ENCODE measurements at regions not wholly inside any gene's neighbourhood (a gene's known extent, or its start where the extent isn't known, plus 50 kb on each side); places are given as distances from the start of the nearest gene placed in this dataset.

DNA sequence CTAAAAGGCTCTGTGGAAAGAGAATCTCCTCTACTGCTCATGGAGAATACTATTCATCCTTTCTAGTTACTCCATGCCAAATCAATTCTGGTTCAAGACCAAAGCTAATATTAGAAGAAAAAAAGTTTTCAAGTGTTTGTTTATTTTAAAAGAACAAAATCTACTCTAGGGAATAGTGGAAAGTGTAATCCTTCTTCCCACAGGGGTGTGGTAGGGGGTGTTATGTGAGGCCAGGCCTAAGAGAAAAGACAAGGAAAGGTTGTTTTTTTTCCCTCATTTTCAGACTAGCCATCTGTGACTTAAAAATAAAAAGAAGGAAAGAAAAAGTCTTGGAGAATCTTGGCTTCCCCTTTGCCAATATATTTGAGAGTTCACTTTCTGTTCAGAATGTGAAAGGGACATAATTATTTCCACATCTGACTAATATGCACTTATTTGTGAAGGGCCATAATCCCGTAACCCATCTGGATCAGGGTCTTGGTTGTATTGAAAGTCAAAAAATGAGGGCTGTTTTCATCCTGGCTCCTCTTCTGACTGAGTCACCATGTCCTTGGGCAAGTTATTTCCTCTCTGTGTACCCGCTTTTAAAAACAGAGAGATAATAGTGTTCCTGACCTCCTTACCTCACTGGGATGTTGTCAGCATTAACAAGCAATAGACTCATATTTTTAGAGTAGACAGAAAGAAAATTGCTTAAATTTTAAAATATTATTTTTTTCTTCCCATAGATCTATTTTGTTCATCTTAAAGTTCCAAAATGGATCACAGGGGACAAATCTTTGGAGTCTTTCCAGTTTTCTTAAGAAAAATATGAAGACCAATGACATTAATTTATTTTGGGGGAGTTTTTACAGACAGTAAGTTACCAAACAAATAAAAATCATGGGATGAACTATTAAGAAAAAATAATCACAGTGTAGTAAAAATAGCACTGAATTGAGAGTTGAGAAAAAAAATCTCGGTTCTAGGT lies 233.7 kb downstream of the IBTK start:
- DNase-seq: no peak

DNA sequence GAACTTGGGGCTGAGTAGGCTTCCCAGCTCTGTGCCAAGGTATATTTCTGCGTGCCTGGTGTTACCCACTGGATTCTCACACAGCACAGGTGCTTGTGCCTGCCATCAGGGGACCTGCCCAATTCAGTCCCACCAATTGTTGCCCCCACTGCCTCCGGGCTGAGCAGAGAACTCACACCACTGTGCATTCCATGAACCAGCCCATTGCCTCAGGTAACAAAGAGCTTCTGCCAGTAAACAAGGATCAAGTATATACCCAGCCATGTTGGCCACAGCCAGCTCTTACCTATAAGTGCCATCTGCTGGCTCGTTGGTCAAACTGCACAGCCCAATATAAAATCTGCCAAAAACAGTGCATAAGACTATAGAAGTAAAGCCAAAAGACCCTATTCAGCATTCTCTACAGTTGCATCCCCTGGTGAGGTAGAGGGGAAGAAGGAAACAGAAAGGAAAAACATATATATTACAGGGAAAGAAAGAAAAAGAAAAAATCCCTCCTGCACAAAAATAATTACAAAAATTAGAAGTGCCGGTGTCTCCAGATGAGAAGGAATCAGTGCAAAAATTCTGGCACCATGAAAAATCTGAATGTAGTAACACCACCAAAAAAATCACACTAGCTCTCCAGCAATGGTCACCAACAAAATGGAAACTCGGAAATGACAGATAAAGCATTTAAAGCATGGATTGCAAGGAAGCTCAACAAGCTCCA lies 241.4 kb downstream of the IBTK start:
- no peak for DNase-seq

DNA sequence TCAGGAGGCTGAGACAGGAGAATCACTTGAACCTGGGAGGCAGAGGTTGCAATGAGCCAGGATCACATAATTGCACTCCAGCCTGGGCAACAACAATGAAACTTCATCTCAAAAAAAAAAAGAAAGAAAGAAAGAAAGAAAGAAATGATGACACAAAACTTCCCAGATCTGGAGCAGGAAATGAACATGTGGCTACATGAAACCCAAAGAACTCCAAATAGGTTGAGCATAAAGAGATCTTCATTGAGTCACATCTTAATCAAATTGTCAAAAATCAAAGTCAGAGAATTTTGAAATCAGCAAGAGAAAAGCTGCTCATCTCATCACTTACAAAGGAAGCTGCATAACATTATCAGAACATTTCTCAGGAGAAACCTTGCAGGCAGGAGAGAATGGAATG lies 247.0 kb downstream of the IBTK start:
- DNase-seq: no peak

DNA sequence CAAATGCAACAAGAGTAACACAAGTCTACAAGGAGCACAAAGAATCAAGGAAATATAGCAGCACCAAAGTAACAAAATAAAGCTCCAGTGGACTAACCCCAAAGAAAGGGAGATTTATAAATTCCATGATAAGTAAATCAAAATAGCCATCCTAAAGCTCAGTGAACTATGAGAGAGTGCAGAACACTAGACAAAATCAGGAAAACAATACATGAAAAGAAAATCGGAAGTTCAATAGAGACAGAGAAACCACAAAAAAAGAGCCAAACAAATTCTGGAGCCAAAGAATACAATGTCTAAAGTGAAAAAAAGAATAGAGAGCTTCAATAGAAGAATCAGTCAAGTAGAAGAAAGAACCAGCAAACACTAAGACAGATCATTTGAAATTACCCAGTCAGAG lies 247.3 kb upstream of the TENT5A start:
- no peak for DNase-seq

DNA sequence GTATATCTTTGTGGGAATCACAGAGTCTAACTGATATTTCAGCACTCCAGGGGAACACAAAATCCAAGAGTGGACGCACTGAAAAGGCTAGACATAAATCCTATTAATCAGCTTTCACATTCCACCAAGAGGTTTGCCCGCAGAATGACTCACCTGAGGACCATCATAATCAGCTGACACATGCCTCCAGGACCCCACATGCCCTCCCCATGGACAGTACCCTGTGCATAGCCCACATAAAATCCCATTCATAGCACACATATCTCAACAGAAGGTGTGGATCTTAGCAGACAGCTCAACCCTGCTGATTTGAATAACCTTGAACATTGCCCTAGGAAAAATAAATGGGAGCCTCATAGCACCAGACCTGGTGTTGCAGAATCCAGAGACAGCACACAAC lies 246.8 kb upstream of the TENT5A start:
- DNase-seq: no peak

DNA sequence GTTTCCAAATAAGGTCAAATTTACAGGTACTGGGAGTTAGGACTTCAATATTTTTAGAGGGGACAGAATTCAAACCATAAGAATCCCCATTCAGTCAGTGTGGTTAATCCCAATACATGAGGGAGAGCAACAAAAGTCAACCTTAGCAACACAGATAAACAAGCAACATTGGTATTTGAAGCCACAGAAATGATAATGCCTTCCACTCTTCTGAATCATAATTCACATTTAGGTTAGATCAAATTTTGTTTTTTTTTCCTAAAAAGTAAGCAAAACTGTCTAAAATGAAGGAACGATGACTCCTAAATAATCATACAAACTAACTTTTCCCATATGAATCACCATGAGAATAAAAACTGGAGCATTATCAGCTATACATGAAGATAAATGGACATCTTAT lies 246.0 kb upstream of the TENT5A start:
- no peak for DNase-seq

DNA sequence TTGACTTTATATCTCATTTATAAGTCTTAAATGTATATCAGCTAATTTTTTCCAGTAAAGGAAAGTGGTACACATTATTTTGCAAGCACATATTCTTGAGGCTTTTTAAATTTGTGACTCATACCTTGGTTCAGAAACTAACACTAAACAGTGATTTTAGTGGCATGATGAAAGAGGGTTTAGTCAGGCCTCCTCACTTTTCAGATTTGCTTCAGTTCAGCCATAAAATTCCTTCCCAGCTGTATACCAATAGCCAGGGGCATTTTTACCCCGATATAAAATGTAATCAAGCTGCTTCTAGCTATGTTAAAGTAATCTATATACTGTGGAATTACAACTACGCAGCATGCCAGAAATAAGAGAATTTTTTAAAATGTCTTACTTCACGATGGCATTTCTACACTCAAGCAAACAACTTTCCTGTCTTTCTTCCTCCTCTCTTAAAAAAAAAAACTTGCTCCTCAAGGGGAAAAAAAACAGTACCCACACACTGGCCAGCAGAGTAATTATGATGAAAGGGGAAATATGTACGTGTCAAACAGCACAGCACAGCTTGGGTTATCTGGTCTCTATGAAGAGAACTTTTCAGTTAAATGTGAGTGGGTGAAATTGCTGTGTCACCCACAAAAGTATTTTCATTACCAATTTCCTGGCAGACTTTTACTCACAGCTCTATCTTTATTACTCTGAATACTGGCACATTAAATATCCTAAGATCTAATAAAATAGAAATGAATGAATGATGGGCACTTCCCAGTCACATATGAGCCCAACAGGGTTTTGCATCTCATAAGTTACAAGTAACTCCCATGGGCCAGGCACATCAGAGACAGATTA lies 244.8 kb upstream of the TENT5A start:
- no peak for DNase-seq

DNA sequence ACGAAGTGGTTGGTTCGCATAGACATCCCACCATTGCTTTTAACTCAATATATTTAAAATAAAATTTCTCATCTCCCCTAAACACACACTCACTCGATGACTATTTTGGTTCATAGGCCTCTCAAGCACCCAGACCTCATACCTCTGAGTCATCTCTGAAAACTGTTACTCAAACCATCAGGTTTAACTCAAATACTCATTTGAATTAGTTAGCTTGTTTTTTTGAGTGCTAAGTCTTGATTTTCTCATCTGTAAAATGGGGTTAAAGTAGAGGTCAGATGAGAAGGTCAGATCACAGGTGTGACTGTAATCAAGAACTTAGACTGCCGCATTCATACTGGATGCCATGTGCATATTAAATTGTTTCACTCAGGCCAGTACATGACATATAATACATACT lies 243.9 kb upstream of the TENT5A start:
- no peak for DNase-seq

DNA sequence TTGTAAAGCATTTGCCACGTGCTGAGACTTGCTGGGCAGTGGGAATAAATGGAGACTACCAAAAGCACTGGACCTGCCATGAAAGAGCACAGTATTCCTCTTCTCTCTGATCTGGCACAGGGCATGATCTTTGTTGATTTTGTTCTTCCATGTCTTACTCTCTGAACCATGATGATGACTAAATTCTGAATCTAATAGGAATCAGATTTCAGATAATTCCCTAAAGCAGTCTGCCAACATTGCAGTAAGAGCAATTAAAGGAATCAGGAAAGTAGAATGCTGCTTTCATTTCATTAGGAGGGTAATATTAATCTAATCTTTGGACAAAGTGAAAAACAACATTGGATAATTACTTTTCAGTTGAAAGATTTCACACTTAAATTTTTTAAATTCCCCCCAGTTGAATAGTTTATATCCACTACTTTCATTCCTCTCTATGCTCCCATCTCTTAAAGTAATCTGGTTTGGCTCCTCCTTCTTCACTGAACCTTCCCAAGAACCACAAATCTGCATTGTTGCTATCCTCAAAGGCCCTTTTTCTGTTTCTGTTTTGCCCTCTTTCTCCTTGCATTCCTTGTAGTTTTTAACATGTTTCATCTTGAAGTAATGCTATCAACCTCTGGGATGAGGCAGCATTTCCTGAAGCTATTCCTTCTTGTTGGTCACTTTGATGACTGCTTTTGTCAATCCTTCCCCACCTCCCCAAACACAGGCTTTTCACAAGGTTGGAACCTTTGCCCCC lies 243.2 kb upstream of the TENT5A start:
- no peak for DNase-seq

DNA sequence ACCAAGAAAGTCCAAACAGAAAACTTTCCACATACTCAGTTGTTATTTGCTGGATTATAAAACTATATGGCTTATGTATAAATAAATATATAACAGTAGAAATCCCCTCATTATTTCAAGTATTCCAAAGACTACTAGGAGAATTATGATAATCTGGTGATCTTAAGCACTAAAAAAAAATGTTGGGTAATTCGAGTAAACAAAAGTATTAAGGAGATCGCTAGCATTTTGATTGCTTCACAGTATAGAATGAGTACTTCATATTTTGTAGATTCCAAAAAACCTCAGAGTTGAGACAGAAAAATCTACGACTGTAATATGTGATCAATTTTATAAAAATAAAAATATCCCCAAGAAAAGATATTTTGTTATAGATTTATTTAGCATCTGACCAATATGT lies 236.4 kb upstream of the TENT5A start:
- DNase-seq: no peak

DNA sequence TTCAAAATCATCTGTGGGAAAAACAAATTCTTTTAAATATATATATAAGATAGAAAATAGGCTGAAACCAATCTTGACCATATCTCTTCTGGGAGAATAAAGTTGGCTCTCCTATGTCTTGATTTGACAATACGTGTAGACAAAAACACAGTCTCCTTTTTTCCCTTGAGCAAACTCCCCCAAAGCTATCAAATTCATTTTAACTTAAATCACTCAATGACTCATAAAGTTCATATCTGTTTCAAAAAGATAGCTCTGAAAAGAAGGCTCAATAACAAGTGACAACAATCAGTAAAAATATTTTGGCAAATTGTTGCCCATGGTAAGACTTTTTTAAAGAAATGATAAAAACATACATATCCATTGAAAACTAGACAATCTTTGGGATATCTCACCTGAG lies 236.0 kb upstream of the TENT5A start:
- no peak for DNase-seq

DNA sequence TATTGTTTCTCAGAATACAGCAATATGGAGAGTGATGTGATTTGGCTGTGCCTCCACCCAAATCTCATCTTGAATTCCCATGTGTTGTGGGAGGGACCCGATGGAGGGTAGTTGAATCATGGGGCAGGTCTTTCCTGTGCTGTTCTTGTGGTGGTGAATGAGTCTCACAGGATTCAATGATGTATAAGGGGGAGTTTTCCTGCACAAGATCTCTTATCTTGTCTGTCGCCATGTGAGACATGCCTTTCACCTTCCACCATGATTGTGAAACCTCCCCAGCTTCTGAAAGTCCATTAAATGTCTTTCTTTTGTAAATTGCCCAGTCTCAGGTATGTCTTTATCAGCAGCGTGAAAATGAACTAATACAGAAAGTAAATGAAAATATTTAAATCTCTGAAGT lies 234.8 kb upstream of the TENT5A start:
- DNase-seq: no peak

DNA sequence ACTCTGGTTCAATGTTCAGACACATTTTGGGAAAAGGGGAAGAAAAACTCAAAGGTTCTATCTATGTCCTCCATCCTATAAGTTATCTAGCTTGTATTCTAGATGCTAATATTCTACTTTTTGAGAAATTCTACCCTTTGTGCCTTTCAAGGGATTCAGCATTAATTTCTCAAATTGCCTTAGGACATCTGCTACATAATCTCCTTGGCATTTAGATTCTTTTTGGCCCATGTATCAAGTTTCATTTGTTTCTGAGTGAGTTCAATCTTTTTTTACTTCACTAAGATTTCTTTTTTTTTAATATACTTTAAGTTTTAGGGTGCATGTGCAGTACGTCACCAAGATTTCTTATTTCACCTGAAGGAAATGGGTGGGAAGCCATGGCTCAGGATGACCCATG lies 232.7 kb upstream of the TENT5A start:
- DNase-seq: no peak

DNA sequence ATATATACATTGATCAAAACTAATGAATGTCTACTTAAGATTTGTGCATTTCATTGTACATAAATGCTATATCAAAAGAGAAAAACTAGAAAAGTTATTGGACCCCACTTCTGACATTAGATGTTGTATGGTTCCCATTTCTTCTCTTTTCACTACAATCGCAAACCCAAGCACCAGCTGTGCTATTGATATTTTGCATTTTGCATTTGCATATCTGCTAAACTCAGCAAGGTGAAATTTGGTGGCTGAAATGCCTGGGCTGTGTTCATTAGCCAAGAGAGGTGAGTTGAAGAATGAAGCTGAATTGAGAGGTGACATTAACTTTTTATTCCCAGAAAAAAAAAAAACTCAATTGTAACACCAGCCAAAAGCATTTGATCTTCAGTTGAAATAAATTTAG lies 232.1 kb upstream of the TENT5A start:
- DNase-seq: no peak

DNA sequence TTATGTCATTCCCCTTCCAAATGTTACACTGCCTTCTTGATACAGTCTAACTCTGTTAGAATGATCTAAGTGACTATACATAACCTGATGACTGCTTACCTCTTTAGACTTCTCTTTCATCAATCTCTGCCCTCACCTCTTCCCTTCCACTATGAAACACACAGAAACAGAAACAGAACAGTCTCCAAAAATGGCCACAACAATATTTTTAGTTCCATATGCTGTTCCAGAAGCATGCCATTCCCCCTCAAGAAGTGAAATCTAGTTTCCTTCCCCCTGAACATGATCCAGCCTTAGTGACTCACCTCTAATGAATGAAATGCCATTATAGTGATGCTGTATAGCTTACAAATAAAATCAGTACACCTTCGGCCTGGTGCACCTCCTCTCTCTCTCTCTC lies 229.3 kb upstream of the TENT5A start:
- DNase-seq: no peak

DNA sequence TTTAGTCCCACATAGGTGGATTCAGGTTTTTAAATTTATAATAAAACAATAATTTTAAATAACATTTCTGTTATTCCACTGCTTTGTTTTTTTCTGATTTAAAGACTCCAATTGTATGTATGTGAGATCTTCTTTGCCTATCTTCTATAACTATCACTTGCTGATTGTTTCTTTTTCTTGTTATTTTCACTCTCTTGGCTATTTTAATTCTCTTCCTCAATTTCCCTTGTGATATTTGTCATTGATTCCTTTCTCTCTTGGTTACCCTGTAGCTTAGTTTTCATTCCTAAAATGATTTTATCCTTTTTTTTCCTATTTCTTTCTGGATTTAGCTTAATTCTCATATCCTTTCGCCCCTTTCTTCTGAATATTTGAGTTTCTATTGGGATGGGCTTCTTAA lies 227.3 kb upstream of the TENT5A start:
- DNase-seq: no peak

DNA sequence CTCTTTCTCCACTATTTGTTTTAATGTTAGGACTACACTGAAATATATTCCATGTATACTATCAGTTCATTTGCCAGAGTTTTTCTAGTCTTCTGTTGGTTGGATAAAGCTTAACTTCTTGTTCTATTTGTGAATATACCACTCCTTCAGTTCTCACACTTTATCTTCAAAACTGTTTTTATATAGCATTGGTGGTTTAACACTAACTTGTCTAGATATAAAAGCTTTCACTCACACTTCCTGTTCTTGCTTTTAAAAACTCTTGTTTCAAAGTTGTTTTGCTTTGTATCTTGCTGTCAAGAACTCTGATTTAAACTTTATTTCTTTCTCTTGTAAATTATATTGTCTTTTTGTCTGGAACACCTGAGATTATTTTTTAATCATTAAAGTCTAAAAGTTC lies 226.8 kb upstream of the TENT5A start:
- DNase-seq: no peak

DNA sequence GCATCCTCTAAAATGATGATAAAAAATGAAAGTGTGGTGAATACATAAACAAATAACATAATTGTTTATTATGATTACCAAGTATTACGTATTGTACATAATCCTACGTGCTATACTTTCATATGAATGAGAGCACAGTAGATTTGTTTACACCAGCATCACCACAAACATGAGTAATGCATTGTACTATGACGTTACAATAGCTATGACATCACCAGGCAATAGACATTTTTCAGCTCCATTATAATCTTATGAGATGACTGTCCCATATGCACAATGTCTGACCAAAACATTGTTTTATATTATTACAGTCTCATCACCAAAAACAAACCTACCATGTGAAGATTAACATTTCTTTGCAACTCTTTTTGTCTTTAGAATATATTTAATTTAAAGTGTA lies 225.7 kb upstream of the TENT5A start:
- DNase-seq: no peak

DNA sequence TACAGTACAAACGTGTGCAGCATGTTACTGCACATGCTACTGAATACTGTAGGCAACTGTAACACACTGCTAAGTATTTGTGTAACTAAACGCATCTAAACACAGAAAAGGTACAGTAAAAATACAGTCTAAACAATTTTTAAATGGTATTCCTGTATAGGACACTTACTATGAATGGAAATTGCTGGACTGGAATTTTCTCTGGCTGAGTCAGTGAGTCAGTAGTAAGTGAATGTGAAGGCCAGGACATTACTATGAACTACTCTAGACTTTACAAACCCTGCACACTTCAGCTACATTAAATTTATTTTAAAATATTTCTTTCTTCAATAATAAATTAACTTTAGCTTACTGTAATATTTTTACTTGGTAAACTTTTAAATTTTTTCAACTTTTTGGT lies 225.0 kb upstream of the TENT5A start:
- no peak for DNase-seq

DNA sequence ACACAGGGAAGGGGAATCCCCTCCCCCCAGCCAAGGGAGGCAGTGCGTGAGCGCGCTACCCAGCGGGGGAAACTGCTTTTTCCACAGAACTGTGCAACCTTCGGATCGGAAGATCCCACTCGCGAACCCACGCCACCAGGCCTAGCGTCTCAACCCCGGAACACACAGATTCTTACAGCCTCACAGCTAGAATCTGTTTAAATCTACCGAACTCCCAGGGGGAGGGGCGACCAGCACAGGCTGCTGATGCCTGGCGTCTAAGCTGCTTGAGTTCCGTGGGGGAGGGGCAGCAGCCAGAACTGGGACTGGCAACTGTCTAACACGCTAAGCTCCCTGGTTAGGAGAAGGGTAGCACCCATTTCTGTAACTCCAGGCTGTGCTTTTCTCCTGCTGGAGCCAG lies 217.3 kb upstream of the TENT5A start:
- no peak for DNase-seq

DNA sequence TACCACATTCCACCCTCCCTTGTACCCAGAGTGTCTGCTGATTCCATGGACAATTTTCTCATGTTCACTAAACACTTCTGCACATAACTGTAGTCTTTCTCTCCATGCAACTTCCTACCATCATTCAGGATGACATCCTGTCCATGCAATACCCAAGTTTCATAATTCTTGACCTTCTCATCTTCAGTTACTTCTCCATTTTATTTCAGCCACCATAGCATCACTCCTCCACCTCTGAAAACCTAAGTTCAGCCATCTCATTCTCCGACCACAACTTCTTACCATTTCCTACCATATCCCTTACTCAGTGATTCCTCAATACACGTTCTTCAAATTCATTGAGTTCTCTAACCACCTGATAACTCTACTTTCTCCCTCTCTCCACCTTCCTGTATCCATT lies 216.5 kb upstream of the TENT5A start:
- no peak for DNase-seq

DNA sequence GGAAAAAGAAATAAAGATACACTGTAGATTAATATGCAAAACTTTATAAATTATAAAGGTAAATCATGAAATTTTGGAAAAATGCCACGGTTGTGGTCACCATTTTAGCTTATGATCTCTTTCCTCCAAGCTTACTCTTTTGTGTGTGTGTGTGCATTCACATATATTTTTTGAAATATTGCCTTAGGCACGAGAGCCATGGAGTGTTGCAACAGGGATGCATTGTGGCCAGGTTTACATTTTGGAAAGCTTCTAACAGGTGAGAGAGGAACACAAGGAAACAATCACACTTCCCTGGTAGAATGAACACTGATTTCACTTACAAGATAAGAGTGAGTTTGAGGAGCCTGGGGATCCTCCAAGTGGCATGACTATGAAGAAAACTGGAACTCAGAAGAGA lies 214.5 kb upstream of the TENT5A start:
- DNase-seq: no peak

DNA sequence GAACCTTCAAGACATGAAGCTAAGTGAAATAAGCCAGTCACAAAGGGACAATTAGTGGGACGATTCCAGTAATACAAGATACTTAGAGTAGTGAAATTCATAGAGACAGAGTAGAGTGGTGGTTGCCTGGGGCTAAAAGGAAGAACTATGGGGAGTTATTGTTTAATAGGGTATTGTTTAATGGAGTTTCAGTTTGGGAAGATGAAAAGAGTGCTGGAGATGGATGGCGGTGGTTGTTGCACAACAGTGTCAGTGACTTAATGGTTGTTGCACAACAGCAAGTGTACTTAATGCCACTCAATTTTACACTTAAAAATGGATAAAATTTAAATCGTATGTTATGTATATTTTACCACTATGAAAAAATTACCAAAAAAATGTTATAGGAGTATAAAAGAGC lies 209.7 kb upstream of the TENT5A start:
- DNase-seq: no peak
